AG10803 (cell line): ENCODE measurements at regions not wholly inside any gene's neighbourhood (a gene's known extent, or its start where the extent isn't known, plus 50 kb on each side); places are given as distances from the start of the nearest gene placed in this dataset.

Experiments used
- DNase-seq: peaks from one replicate; pipeline ENCODE4 v3.0.0; 2010; ENCODE audit warnings: low read depth
- H3K4me3 ChIP-seq: 2 replicates; pipeline ENCODE4 v1.5.1; 2011; ENCODE audit warnings: mild to moderate bottlenecking, low read length, control low read depth
- TF ChIP-seq, protein P1 (sequence below): conservative IDR thresholded peaks from 2 replicates; pipeline ENCODE4 v1.5.1; 2011; ENCODE audit warnings: mild to moderate bottlenecking, low read length, control low read depth, inconsistent platforms

DNA sequence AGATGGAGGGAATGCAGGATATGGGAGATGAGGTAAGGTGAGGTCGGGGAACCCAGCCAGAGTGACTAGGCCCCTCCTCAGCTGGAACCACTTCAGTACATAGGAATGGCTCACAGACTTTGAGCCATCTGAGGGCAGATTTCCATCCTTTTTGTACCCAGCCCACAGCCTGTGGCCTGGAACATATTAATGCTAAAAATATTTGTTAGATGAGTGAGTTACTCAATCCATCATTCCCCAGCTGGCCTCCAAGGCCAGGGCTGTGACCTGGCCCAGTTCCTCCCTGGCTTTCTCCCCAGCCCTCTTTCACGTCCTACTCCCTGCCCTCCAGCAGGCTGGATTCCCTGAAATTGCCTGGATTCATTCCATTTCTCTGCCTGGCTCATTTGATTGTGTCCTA is 57.2 kb upstream of the PRDM11 start:
- TF ChIP-seq, protein P1, sequence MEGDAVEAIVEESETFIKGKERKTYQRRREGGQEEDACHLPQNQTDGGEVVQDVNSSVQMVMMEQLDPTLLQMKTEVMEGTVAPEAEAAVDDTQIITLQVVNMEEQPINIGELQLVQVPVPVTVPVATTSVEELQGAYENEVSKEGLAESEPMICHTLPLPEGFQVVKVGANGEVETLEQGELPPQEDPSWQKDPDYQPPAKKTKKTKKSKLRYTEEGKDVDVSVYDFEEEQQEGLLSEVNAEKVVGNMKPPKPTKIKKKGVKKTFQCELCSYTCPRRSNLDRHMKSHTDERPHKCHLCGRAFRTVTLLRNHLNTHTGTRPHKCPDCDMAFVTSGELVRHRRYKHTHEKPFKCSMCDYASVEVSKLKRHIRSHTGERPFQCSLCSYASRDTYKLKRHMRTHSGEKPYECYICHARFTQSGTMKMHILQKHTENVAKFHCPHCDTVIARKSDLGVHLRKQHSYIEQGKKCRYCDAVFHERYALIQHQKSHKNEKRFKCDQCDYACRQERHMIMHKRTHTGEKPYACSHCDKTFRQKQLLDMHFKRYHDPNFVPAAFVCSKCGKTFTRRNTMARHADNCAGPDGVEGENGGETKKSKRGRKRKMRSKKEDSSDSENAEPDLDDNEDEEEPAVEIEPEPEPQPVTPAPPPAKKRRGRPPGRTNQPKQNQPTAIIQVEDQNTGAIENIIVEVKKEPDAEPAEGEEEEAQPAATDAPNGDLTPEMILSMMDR, result no peak
- peak; percentile 100 for DNase-seq
- no peak overlapping the region for H3K4me3 ChIP-seq

DNA sequence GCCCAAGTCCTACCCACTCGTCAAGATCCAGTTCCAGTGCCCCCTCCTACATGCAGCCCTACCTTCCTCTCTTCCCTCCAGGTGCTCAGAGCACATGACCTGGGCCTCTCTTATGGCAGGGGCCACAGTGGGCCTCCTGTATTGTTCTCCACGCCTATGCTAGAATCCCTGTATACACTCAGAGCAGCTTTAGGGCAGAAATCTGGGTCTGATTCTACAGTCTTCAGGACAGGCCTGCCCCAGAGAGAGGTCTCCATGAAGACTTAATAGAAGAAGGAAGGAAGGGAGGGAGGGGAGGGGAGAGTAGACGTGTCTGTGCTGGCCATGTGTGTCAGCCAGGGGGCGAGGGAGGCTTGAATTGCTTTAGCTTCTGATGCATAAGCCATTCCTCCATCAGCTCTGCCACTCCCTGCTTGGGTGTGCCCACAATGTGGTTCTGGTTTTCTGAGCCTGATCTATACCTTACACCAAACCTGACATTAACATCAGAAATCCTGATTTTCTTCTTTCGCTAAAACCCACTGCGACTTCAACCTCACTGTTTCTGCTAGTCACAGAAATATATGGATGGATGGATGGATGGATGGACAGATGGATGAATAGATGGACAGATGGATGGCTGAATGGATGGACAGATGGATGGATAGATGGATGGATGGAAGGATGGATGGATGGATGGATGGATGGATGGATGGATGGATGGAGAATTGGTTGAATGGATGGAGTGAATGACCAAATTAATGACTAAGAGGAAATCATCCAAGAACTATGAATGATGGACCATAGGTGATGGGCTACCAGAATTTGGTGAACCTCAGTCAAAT is 56.6 kb upstream of the PRDM11 start:
- DNase-seq, result peak; percentile 72
- TF ChIP-seq, protein P1, result peak; percentile 48
- no peak overlapping the region for H3K4me3 ChIP-seq

- H3K4me3 ChIP-seq, result no peak overlapping the region
- DNase-seq, result no peak
- TF ChIP-seq, protein P1, result no peak
Observed at GRCh38 chr11:45090607-45091006, 55.8 kb upstream of the PRDM11 start.

DNA sequence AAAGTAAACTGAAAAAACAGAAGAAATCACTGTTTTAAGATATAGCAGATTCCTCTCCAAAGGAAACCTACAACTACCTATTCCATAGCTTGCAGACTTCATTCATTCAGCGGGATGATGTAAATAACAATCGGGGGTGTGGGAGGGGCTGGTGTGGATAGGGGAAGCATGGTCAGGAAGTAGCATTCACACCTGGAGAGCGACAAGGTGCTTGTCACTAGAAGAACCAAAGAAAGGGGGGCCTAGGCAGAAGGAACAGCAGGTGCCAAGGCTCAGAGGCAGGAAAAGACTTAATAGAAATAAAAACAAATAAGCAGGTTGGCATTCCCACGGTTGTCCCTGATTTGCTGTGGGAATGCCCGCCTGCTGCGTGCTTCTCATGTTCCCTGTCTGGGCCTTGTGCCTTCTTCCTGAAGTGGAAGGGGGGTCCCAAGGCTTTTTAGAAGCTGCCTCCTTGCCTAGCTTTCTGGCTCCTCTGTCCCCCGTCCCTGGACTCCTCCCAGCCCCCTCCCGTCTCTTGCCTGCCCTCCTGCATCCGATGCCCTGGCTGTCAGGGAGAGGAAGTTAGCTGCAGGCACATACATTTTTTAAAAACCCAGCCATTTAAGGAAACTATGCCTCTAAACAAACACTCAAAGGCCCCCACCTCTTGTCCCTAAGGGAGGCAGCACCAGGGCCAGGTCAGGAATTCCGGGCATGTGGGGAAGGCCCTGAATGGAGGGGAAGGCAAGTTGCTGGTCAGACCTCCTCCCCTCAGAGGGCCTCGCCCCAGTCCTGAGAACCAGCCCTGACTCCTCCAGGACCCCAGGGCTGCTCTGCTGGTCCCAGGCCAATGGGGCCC is 54.7 kb upstream of the PRDM11 start:
- TF ChIP-seq, protein P1, result no peak
- peak; percentile 77 for DNase-seq

GRCh38 chr11:45092404-45092785 is 54.0 kb upstream of the PRDM11 start:
- TF ChIP-seq, protein P1, result no peak
- no peak overlapping the region for H3K4me3 ChIP-seq
- DNase-seq, result no peak

More for the DNA sequence above, 54.7 kb upstream of the PRDM11 start:
- no peak overlapping the region for H3K4me3 ChIP-seq

DNA sequence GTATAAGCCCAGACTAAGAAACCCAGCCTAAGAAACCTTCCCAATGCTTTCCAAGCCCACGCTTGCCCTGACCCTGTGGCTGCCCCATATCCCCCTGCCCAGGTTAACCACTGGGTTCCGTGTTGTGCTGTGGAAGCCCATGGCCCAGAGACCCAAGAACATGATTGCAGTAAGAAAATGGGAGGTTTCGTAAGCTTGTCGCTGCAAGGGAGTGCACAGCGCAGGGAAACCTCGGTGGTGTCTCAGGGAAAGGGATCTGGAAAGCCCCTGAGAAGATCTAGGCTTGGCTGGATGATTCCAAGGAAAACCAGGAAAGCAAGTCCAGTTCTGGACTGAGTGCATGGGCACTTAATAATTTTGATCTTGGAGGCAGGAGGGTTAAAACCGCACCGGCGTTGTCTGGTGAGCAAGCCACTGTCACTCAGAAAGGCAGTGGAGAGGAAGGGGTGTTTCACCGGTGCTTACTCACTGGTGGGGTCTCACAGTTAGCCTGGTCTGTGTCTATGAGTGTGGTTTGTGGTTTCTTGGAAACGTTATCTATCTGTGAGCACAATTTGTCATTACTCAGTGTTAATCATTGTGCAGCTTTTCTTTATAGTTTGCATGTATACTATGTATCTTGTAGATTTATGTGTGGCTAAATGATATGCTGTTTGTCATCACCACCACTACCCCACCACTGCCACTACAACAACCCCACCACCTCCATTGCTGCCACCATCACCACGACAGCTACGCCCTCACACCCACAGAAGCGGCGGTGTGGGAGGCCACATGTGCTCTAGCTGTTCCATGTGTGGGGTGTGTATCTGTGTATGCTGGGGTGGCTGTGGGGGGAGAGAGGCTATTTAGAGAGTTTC is 53.3 kb upstream of the PRDM11 start:
- peak; percentile 45 for DNase-seq
- H3K4me3 ChIP-seq, result no peak overlapping the region
- TF ChIP-seq, protein P1, result no peak
